ENCODE measurements at regions not wholly inside any gene's neighbourhood (a gene's known extent, or its start where the extent isn't known, plus 50 kb on each side); places are given as distances from the start of the nearest gene placed in this dataset.

- no peak overlapping the region for H2BK120ac ChIP-seq (ENCODE audit: low read depth, low read length, poor library complexity, severe bottlenecking)
- no peak overlapping the region for H3K23ac ChIP-seq (ENCODE audit: insufficient read length, low read depth, low read length)
- H3K9ac ChIP-seq (ENCODE audit: extremely low read depth, insufficient read length, low read length): no peak overlapping the region
- Mint-ChIP-seq H3K27me3 (ENCODE audit: low read depth) (no peaks in the 10 kb centered on the region; the same call in 1 of the 2 replicates), H3K36me3 (ENCODE audit: insufficient read depth in 1 of 3, low read depth in 3 of 3) (peaks cover 8 to 26% (median 14%) of the 10 kb centered on the region in 3 experiments), H3K4me1 (0 out of 4 replicates have a peak, but pooled peaks cover 0 to 4% of the 10 kb centered on the region in 2 experiments), H3K4me3 (no peak overlapping the region), H3K27ac (no peak overlapping the region), H3K9me3 (peaks cover 23 to 25% of the 10 kb centered on the region in 2 experiments)
- H3K9me3 ChIP-seq (ENCODE audit: control insufficient read depth, low read depth, low read length): no peaks in the 10 kb centered on the region
- no peak overlapping the region for H2BK5ac ChIP-seq (ENCODE audit: insufficient read length, low read length)
- 0 out of 2 replicates have a peak, but pooled peaks cover 3% of the 10 kb centered on the region for H3K4me1 ChIP-seq (ENCODE audit: insufficient read depth, low read length)
- no peak overlapping the region for H3K27ac ChIP-seq (ENCODE audit: insufficient read length, low read depth, low read length)
- H3K14ac ChIP-seq (ENCODE audit: insufficient read depth, low read length): no peak overlapping the region
- H3K27me3 ChIP-seq (ENCODE audit: insufficient read depth, low read length): no peaks in the 10 kb centered on the region
- H3K4me2 ChIP-seq (ENCODE audit: insufficient read depth, insufficient read length, low read length): no peak overlapping the region
- no peak overlapping the region for H4K8ac ChIP-seq (replicated peaks; ENCODE audit: insufficient read length, low read depth, low read length)
- H2BK15ac ChIP-seq (ENCODE audit: low read depth, low read length): no peak overlapping the region
- no peak overlapping the region for H2AK5ac ChIP-seq (ENCODE audit: insufficient read length, low read length)
- no peaks in the 10 kb centered on the region for H3K79me2 ChIP-seq (ENCODE audit: insufficient read depth, low read length)
- H2AFZ ChIP-seq (ENCODE audit: low read length): no peak overlapping the region
- H3K4ac ChIP-seq (ENCODE audit: low read depth, low read length): no peak overlapping the region
- no peak overlapping the region for H3K18ac ChIP-seq (ENCODE audit: insufficient read length, low read depth, low read length)
- WGBS (ENCODE audit: extremely low coverage, insufficient read length, low lambda C conversion rate): no CpG with 5 or more reads among the region's 2 CpGs
- H2BK12ac ChIP-seq (ENCODE audit: insufficient read length, low read depth, low read length): no peak overlapping the region
- H3T11ph ChIP-seq (ENCODE audit: low read length): no peak overlapping the region
- no peaks in the 10 kb centered on the region for H3K23me2 ChIP-seq (ENCODE audit: insufficient read length, low read depth, low read length, poor library complexity, severe bottlenecking)
- no peak overlapping the region for H4K91ac ChIP-seq (ENCODE audit: insufficient read length, low read depth, low read length)
- no peak for TF ChIP-seq CTCF (conservative IDR thresholded peaks at IDR 0.05)
- H2BK20ac ChIP-seq (ENCODE audit: low read depth, low read length, poor library complexity, severe bottlenecking): no peak overlapping the region
- no peak overlapping the region for H3K56ac ChIP-seq (ENCODE audit: insufficient read length, low read depth, low read length)
- no peaks in the 10 kb centered on the region for H4K20me1 ChIP-seq (ENCODE audit: control insufficient read depth, insufficient read depth, insufficient read length)
- DNase-seq: no peak
- H4K5ac ChIP-seq (ENCODE audit: insufficient read length, low read depth, low read length): no peak overlapping the region
- H3K79me1 ChIP-seq (ENCODE audit: insufficient read depth, low read depth, low read length, poor library complexity, severe bottlenecking): no peaks in the 10 kb centered on the region
Observed at GRCh38 chr5:15993334-15993733, 186.3 kb downstream of the MARCHF11 start.

Measured in H9 (cell line).